ENCODE measurements at regions not wholly inside any gene's neighbourhood (a gene's known extent, or its start where the extent isn't known, plus 50 kb on each side); places are given as distances from the start of the nearest gene placed in this dataset.

- no peak for TF ChIP-seq CTCF (conservative IDR thresholded peaks at IDR 0.05 in 1 of 2, IDR thresholded peaks at IDR 0.05 in 1 of 2; ENCODE audit: low read depth in 1 of 2, low read length in 2 of 2)
- TF ChIP-seq EZH2 (IDR thresholded peaks at IDR 0.05; ENCODE audit: low read length, missing control alignments), result no peak
Observed at GRCh38 chrX:109089359-109089758, 353.0 kb upstream of the IRS4 start.
